SK-N-MC (cell line): ENCODE measurements at regions not wholly inside any gene's neighbourhood (a gene's known extent, or its start where the extent isn't known, plus 50 kb on each side); places are given as distances from the start of the nearest gene placed in this dataset.
"Not testable (repeated sequence)": the region's sequence is repeated elsewhere in the genome, so short reads cannot be mapped to it uniquely, and the experiment has no call there.

Experiments
- DNase-seq: peaks from one replicate; pipeline ENCODE4 v3.0.0-alpha.2; 2011; ENCODE audit warnings: low read depth, low spot score
- H3K27ac ChIP-seq: fragments of 200-600 bp; sonication (generic); 2 replicates; pipeline ENCODE4 v1.5.1; 2016; ENCODE audit warnings: mixed run types
- H3K36me3 ChIP-seq: fragments of 200-600 bp; sonication (generic); 2 replicates; pipeline ENCODE4 v1.6.1; 2017; ENCODE audit warnings: antibody characterized with exemption, low read length, mixed read lengths; ENCODE audit not compliant: insufficient read depth
- H3K4me3 ChIP-seq: fragments of 200-600 bp; sonication (generic); 2 replicates; pipeline ENCODE4 v1.5.1; 2016
- H3K9ac ChIP-seq: fragments of 200-600 bp; sonication (generic); 2 replicates; pipeline ENCODE4 v1.8.0; 2017; ENCODE audit warnings: mixed run types, mixed read lengths; ENCODE audit not compliant: insufficient read length
- H3K9me3 ChIP-seq: fragments of 200-600 bp; sonication (generic); 2 replicates; pipeline ENCODE4 v1.6.1; 2017; ENCODE audit warnings: low read depth, mild to moderate bottlenecking, antibody characterized with exemption, low read length, moderate library complexity, mixed read lengths
- EZH2 ChIP-seq: fragments of 200-600 bp; sonication (generic); IDR thresholded peaks from one replicate; pipeline ENCODE4 v1.6.1; 2017; ENCODE audit warnings: antibody characterized with exemption
- FOXP2 ChIP-seq: optimal IDR thresholded peaks from 2 replicates; pipeline ENCODE3; 2011; ENCODE audit warnings: mild to moderate bottlenecking, moderate library complexity; ENCODE audit not compliant: insufficient read depth; ENCODE audit errors: extremely low read length, control extremely low read depth
- POLR2AphosphoS5 ChIP-seq: IDR thresholded peaks from 2 replicates; pipeline ENCODE4 v1.6.1; 2012; ENCODE audit warnings: mild to moderate bottlenecking, low read depth, low read length, borderline replicate concordance

DNA sequence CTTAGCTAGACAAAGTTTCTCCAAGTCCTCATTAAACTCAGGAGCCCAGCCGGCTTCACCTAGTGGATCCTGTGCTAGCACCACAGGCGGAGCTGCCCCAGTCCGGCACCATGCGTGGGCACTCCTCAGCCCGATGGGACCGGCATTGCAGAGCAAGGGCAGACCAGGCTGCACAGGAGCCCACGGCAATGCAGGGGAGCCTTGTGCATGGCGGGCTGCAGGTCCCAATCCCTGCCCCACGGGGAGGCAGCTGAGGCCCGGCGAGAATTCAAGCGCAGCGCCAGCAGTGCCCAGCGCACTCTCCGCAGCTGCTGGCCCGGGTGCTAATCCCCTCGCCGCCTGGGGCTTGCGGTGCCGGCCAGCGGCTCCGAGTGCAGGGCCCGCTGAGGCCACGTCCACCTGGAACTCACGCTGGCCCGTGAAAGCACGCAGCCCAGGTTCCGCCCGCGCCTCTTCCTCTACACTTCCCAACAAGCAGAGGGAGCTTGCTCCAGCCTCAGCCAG is 292.3 kb upstream of the EYS start:
- no peak for TF ChIP-seq POLR2AphosphoS5
- no peak for TF ChIP-seq EZH2
- TF ChIP-seq FOXP2: no peak
- Histone ChIP-seq H3K9ac (no peak overlapping the region), H3K4me3 (no peak overlapping the region), H3K27ac (no peak overlapping the region), H3K9me3 (no peaks in the 10 kb centered on the region), H3K36me3 (no peaks in the 10 kb centered on the region)
- DNase-seq: no peak

DNA sequence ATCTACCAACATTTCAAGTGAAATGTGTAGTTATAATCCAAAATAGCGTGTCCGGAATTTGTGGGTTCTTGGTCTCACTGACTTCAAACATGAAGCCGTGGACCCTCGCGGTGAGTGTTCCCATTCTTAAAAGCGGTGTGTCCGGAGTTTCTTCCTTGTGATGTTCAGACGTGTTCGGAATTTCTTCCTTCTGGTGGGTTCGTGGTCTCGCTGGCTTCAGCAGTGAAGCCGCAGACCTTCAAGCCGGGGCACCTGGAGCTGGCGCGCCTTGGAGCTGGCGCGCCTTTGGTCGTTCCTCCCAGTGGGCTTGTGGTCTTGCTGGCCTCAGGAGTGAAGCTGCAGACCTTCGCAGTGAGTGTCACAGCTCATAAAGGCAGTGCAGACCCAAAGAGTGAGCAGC is 291.5 kb upstream of the EYS start:
- TF ChIP-seq FOXP2 (no peak), EZH2 (no peak), POLR2AphosphoS5 (no peak)
- H3K9me3 ChIP-seq: no peaks in the 10 kb centered on the region
- H3K9ac ChIP-seq: no peak overlapping the region
- no peak overlapping the region for H3K4me3 ChIP-seq
- H3K36me3 ChIP-seq: no peaks in the 10 kb centered on the region
- no peak for DNase-seq
- H3K27ac ChIP-seq: no peak overlapping the region

DNA sequence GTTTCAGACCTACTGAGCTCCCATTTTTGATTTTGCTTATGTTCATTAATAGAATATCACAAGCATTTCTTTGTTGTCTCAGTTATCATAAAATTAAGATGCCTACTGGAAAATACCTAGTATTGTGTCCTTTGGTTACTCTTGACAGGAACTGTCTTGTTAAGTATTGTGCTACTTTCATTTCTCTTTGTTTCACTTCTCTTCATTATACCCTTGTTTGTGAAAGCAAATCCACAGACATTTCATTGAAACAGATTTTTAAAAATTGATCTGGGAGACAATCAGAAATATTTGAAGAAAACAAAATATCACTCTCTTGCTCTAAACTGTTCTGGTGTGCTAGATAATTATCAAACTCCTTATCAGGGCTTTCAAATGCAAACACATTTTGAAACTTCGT is 290.5 kb upstream of the EYS start:
- DNase-seq: no peak
- Histone ChIP-seq H3K27ac (no peak overlapping the region), H3K9ac (no peak overlapping the region), H3K4me3 (no peak overlapping the region), H3K36me3 (no peaks in the 10 kb centered on the region), H3K9me3 (no peaks in the 10 kb centered on the region)
- no peak for TF ChIP-seq FOXP2
- TF ChIP-seq EZH2: no peak
- TF ChIP-seq POLR2AphosphoS5: no peak

DNA sequence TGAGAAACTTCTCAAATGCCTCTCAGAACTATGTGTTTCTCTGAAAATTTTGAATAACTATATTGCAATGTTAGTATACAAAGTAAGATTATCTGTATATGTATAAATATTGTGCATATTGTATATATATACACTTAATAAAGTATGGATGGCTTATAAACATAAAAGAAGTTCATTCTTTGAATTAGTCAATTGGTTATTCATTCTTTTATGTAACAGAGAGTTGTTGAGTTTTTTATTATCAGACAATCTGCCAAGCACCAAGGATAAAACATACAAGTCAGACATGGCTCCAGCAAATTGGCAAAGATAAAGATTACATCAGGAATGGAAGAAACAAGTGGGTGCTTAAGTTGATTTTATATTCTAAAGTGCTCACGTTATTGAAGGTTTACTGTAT is 289.1 kb upstream of the EYS start:
- no peaks in the 10 kb centered on the region for H3K36me3 ChIP-seq
- no peak overlapping the region for H3K9ac ChIP-seq
- no peak overlapping the region for H3K4me3 ChIP-seq
- TF ChIP-seq POLR2AphosphoS5: no peak
- no peak overlapping the region for H3K27ac ChIP-seq
- no peak for DNase-seq
- H3K9me3 ChIP-seq: no peaks in the 10 kb centered on the region

DNA sequence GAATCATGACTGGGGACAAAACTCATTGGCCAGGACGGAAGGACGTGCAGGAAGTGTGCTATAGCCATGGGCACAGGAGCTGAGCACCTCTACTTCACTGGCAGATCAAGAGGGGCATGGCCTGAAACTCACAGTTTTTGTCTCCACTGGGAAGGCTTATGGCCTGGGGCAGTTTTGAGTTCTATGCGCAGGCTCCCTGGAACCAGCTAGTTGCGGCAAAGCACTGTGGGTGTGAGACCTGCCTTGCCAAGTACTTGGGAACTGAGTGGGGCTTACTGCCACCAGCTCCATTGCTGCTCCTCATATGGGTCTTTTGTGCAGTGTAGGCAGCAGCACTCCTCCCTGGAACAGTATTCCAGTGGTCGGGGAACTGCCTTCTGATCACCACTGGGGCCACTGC is 282.6 kb upstream of the EYS start:
- TF ChIP-seq POLR2AphosphoS5 (no peak), EZH2 (no peak), FOXP2 (no peak)
- H3K27ac ChIP-seq: no peak overlapping the region
- DNase-seq: no peak

DNA sequence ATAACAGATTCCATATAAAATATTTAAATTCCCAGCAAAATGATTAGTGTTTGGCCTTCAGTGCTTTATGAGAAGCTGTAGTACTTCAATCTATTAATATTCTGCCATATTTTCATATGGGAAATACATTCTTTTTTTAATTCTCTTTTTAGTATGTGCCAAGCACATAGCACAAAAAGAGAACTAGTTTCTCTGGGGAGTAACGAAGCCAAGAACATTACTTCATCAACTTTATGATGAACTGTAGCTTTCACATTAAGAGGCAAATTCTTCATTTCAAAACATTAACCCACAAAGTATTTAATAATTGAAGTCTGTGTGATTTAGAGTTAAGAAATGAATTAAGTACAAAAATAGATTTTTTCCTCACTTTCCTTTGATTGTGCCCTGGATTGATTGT is 281.0 kb upstream of the EYS start:
- Histone ChIP-seq H3K9me3 (no peaks in the 10 kb centered on the region), H3K4me3 (no peak overlapping the region), H3K9ac (no peak overlapping the region), H3K36me3 (no peaks in the 10 kb centered on the region), H3K27ac (no peak overlapping the region)
- DNase-seq: no peak
- TF ChIP-seq EZH2 (no peak), POLR2AphosphoS5 (no peak), FOXP2 (no peak)

More for the DNA sequence above, 282.6 kb upstream of the EYS start:
- Histone ChIP-seq H3K36me3 (no peaks in the 10 kb centered on the region), H3K9ac (no peak overlapping the region), H3K4me3 (no peak overlapping the region), H3K9me3 (no peaks in the 10 kb centered on the region)

DNA sequence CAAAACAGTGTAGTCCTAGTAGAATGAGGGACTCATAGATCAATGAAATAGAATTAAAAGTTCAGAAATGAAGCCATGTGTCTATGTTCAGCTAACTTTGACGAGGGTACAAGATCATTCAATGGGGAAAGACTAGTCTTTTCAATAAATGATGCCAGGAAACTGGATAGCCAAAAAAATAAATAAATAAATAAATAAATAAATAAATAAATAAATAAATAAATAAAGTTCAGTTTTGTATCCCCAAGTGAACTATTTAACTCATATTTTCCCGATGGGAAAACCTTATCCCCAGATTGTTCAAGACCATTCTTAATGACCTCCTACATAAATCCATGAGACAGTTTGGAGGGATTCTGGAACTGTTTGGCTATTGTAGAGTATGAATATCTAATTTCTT is 277.1 kb upstream of the EYS start:
- no peaks in the 10 kb centered on the region for H3K9me3 ChIP-seq
- DNase-seq: no peak
- no peak overlapping the region for H3K27ac ChIP-seq
- no peaks in the 10 kb centered on the region for H3K36me3 ChIP-seq
- H3K9ac ChIP-seq: no peak overlapping the region
- no peak for TF ChIP-seq EZH2
- no peak for TF ChIP-seq FOXP2
- TF ChIP-seq POLR2AphosphoS5: no peak
- H3K4me3 ChIP-seq: no peak overlapping the region

DNA sequence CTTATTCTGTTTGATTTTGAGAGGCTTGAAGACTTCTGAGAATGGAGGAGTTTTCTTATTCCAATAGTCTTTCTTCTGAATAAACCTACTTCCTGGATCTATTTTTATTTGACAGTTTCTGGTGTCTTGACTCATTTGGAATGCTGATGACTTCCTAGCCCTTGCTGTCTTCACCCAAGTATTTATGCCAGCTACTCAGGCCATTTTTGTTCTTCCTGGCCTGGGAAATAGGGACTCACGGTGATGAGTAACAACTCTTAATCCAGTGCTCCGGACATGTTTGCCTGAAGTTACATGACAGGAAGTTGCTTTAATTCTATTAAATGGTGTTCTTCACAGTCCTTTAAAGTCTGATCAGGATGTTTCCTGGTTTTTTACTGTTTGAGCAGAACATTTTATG is 272.1 kb upstream of the EYS start:
- TF ChIP-seq POLR2AphosphoS5 (no peak), FOXP2 (no peak), EZH2 (no peak)
- Histone ChIP-seq H3K9me3 (no peaks in the 10 kb centered on the region), H3K4me3 (no peak overlapping the region), H3K9ac (no peak overlapping the region), H3K27ac (no peak overlapping the region), H3K36me3 (no peaks in the 10 kb centered on the region)
- no peak for DNase-seq

DNA sequence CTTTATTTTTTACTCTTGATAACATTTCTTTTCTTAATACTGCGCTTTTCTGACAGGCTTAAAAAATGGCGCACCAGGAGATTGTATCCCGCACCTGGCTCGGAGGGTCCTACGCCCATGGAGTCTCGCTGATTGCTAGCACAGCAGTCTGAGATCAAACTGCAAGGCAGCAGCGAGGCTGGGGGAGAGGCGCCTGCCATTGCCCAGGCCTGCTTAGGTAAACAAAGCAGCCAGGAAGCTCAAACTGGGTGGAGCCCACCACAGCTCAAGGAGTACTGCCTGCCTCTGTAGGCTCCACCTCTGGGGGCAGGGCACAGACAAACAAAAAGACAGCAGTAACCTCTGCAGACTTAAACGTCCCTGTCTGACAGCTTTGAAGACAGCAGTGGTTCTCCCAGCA is 264.2 kb upstream of the EYS start:
- not testable (repeated sequence) for H3K27ac ChIP-seq, H3K9ac ChIP-seq, H3K9me3 ChIP-seq, DNase-seq, H3K4me3 ChIP-seq, H3K36me3 ChIP-seq
